Activated naive CD8-positive, alpha-beta T cell treated with anti-CD3 and anti-CD28 coated beads, Interleukin-2, amount 50 U/mL, for 16 hours (primary cell): ENCODE measurements at regions not wholly inside any gene's neighbourhood (a gene's known extent, or its start where the extent isn't known, plus 50 kb on each side); places are given as distances from the start of the nearest gene placed in this dataset.

Experiments used
- DNase-seq: peaks from one replicate; pipeline ENCODE4 v3.0.0-alpha.2; 2020; ENCODE audit warnings: low read depth, low spot score

- DNase-seq = no peak
Measured at GRCh38 chr11:87430821-87431220, 393.1 kb downstream of the TMEM135 start.

DNA sequence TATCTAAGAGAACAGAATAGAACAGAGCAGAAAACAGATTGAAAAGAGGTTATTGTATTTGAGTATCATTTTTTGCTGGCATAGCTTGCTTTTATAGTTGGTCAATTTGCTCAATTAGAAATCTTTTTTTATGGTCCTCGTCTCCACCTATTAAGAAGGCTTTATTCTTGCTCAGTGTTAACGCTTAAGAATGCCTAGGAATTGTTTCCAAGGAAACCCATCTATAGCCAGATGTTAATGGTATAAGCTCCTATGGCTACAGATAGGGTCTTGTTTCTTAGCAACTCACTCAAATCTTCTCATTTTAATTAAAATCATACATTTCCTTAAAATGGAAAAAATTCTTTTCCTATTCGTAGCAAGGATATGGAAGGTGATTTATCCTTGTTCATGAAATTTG is 392.3 kb downstream of the TMEM135 start:
- no peak for DNase-seq

DNA sequence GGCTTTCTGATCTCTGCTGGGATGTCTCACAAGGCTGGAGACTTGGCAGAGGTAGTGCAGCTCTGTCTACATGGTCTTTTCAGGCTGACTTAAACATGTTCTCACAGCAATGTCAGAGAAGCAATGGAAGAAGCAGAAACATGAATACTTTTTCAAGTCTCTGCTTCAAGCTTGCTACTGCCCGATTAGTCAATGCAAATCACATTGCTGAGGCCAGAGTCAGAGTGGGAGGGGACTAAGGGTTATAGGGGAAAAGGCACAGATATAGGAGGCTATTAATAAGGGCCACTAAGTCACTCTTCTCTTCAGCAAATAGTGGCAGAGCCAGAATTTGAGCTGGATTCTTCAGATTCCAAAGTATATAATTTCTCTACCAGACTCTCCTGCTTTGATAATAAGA is 390.5 kb downstream of the TMEM135 start:
- DNase-seq = no peak

- DNase-seq = no peak
Measured at GRCh38 chr11:87425943-87426342, 388.2 kb downstream of the TMEM135 start.

GRCh38 chr11:87425391-87425790 is 387.7 kb downstream of the TMEM135 start:
- no peak for DNase-seq

- no peak for DNase-seq
Measured at GRCh38 chr11:87423161-87423560, 385.4 kb downstream of the TMEM135 start.

GRCh38 chr11:87422566-87422965 is 384.8 kb downstream of the TMEM135 start:
- DNase-seq = no peak

- DNase-seq = no peak
Measured at GRCh38 chr11:87421422-87421821, 383.7 kb downstream of the TMEM135 start.

GRCh38 chr11:87417951-87418350 is 380.2 kb downstream of the TMEM135 start:
- DNase-seq = no peak

GRCh38 chr11:87405843-87406242 is 368.1 kb downstream of the TMEM135 start:
- DNase-seq = no peak

DNA sequence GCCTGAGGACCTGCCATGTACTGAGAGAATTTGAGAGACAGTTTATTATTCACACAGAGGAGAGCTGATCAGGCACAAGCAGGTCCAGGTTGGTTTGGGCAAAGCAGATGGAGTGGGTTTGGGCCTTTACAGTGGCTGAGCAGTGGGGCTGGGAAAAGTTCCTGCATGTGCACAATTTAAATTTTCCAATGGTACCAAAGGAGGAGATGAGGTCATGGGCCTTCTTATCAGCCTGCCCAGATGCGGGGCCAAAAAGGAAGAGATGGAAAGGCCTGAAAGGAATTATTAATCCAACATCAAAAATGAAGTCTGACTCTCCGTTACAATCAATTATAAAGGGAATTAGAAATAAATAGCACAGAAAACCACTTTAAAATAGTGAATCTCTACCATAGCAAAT is 367.6 kb downstream of the TMEM135 start:
- no peak for DNase-seq

GRCh38 chr11:87401653-87402052 is 363.9 kb downstream of the TMEM135 start:
- DNase-seq = no peak

DNA sequence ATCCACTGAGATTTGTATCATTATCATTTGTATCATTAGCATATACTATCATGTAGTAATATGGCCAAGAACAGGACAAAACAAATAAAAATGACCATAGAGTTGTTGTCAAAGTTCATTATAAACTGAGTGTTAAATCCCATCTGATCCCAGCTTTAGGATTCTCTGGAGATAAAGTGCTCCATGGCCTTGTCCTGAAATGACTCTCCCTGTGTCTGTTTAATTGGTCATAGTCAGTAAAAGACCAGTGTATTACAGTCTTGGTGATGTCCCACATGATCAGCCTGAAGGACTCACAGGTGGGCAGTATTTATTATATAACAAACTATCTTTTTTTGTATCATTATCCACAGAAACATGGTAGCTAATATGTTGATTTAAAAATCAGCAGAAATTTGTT is 361.6 kb downstream of the TMEM135 start:
- DNase-seq = no peak

GRCh38 chr11:87398931-87399330 is 361.2 kb downstream of the TMEM135 start:
- no peak for DNase-seq

DNA sequence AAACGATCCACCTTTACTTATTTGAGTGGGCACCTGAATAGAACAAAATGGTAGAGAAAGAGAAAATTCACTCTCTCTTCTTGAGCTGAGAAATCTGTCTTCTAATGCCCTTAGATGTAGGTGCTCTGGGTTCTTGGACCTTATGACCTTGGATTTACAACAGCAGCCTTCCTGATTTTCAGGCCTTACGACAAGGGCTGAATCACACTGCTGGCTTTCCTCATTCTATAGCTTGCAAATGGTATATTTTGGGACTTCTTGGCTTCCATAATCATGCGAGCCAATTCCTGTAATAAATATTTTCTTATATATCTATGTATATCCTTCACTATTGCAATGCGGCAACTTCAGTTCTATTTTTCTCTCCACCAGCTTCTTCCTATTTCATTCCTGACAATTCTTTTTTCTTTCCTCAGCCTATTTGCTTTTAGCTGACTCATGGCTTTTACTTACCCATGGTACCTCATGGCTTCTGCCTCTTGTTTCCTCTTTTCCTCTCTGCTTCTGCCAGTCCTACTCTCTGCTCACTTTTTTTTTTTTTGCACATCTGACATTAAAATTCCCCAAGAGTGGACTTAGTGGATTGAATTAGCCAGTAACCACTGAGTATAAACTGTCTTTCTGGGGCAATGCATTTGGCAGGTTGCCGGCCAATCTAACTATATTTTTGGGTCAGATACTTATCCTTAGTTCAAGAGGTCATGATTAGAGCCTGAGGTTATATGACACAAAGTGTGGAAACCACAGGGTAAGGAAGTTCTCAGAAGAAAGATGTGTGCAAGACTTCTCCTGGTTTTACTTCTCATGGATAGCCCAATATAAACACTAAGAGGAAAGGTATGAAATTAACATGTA is 359.5 kb downstream of the TMEM135 start:
- no peak for DNase-seq

- DNase-seq = no peak
Measured at GRCh38 chr11:87394924-87395323, 357.2 kb downstream of the TMEM135 start.

DNA sequence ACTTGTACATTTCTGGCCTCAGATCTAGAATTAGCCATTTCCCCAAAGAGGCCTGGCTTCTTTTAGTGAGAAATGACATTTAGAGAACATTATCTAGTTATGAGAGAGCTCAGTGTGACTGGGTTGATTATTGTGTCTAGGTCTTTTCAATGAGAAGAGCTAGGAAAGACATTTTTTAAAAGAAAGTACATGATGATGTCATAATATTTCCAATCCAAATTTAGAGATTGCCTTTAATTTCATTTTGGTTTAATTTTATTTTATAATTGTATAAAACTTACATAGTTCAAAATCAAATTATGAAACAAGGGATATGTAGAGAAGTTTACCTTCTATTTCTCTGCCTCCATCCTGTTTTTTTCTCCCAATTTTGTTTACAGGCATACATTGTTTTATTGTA is 354.9 kb downstream of the TMEM135 start:
- no peak for DNase-seq

GRCh38 chr11:87391496-87391895 is 353.8 kb downstream of the TMEM135 start:
- no peak for DNase-seq

- no peak for DNase-seq
Measured at GRCh38 chr11:87384078-87384729, 346.5 kb downstream of the TMEM135 start.

DNA sequence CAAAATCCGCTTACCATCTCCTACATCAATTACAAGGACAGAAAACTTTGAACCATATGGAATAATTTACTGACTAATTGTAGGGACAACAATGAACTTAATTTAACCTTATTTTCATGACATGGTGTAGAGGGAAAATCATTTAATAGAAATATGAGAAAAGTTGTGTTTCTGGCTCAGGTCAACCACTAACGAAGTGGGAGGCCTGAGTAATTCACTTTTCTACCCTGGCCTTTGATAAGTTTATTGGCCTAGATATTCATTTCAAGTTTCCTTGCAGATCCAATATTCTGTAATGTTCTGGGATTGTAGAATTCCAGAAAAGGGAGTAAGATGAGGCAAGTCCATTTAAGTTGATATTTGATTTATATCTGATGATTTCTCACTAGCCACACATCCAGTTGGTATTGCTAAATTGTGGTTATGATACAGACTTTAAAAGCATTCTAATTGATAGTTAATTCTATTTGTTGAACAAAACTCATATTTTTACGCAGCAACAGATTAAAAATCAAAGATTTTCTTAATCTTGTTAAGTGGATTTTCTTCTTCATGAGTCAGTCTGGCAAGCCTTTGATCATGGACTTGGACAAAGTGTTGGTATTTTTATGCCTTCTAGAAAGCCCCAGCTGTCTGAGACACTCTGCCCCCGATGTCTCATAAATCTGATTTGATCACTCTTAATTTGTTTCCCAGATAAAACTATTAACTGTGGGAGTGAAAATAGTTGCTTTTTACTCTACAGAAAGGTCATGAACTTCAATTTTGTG is 336.5 kb downstream of the TMEM135 start:
- DNase-seq = no peak
